HFFc6 (cell line): ENCODE measurements at regions not wholly inside any gene's neighbourhood (a gene's known extent, or its start where the extent isn't known, plus 50 kb on each side); places are given as distances from the start of the nearest gene placed in this dataset.

ENCODE experiments used
- DNase-seq: peaks from one replicate; pipeline ENCODE4 v3.0.0-alpha.2; 2018
- H3K27ac Mint-ChIP-seq: 2 replicates; pipeline ENCODE4 v1.8.0; 2020; ENCODE audit warnings: mild to moderate bottlenecking, mixed read lengths
- H3K27me3 Mint-ChIP-seq: 2 replicates; pipeline ENCODE4 v1.8.0; 2021; ENCODE audit warnings: mild to moderate bottlenecking, moderate library complexity, mixed read lengths; ENCODE audit not compliant: insufficient read depth
- H3K36me3 Mint-ChIP-seq: 2 replicates; pipeline ENCODE4 v1.8.0; 2021; ENCODE audit warnings: low read depth, mixed read lengths
- H3K4me1 Mint-ChIP-seq: 2 replicates; pipeline ENCODE4 v1.8.0; 2020; ENCODE audit warnings: low read depth, mixed read lengths
- H3K4me3 Mint-ChIP-seq: 2 replicates; pipeline ENCODE4 v1.8.0; 2020; ENCODE audit warnings: mild to moderate bottlenecking, moderate library complexity, mixed read lengths
- H3K9me3 Mint-ChIP-seq: 2 replicates; pipeline ENCODE4 v1.8.0; 2020; ENCODE audit warnings: mild to moderate bottlenecking, mixed read lengths
- CTCF ChIP-seq: fragments of 200-600 bp; sonication (generic); IDR thresholded peaks from 2 replicates; pipeline ENCODE4 v1.5.0; 2021; ENCODE audit warnings: antibody characterized with exemption, mild to moderate bottlenecking

DNA sequence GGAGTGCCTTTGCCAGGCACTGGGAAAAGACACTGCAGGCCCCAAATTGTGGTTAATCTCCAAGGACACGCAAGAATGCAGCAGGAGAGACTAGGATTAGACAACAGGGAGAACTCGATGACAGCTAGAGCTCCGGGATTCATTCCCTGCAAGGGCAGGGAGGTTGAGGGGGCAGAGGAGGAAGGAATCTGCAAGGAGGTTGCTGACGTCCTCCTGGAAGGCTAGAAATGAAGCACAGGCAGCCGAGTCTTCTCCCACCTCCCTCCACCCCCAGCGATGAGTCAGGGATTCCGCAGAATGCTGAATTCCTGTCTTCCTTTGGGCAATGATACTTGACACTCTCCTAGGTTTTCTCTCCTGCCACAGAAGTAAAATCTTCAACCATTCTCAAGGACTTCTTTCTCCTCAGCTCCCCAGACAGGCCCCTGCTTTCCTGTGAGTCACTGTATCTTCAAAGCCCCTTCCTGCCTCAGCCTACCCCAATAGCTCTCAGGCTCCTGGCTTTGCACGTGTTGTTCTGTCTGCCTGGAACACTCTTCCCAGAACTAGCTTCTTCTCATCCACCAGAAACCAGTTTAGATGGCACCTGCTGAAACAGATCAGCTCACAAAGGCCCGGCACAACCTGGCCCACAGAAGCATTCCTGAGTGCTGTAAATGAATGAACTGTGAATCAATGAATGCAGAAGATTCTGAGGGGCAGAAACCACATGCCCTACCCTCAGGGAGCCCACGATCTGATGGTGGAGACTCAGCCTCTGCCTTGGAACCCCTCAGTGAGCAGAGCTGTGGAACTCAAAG lies 85.6 kb downstream of the MRPL14 start:
- no peaks in the 10 kb centered on the region for H3K36me3 Mint-ChIP-seq
- no peaks in the 10 kb centered on the region for H3K9me3 Mint-ChIP-seq
- H3K4me1 Mint-ChIP-seq, result peaks cover 39% of the 10 kb centered on the region
- H3K27me3 Mint-ChIP-seq, result peaks cover 2% of the 10 kb centered on the region; the same call in 1 of the 2 replicates
- no peak for TF ChIP-seq CTCF
- peak; percentile 93 for DNase-seq
- H3K4me3 Mint-ChIP-seq, result peak overlapping the region; percentile 69
- H3K27ac Mint-ChIP-seq, result peak overlapping the region; percentile 96

- Mint-ChIP-seq H3K27ac (peak overlapping the region; percentile 96), H3K36me3 (no peaks in the 10 kb centered on the region), H3K27me3 (peaks cover 2% of the 10 kb centered on the region; the same call in 1 of the 2 replicates), H3K4me1 (peaks cover 48% of the 10 kb centered on the region), H3K9me3 (no peaks in the 10 kb centered on the region), H3K4me3 (no peak overlapping the region)
- DNase-seq, result no peak
- no peak for TF ChIP-seq CTCF
Measured at GRCh38 chr6:44040786-44041185, 86.5 kb downstream of the MRPL14 start.

- H3K4me1 Mint-ChIP-seq, result peaks cover 57% of the 10 kb centered on the region
- TF ChIP-seq CTCF, result no peak
- peaks cover 2% of the 10 kb centered on the region for H3K27me3 Mint-ChIP-seq
- H3K9me3 Mint-ChIP-seq, result no peaks in the 10 kb centered on the region
- no peaks in the 10 kb centered on the region for H3K36me3 Mint-ChIP-seq
- no peak for DNase-seq
- 0 out of 2 replicates have a peak overlapping the region, but pooled peaks have one; percentile 96 for H3K27ac Mint-ChIP-seq
- H3K4me3 Mint-ChIP-seq, result no peak overlapping the region
Measured at GRCh38 chr6:44039839-44040350, 87.4 kb downstream of the MRPL14 start.

DNA sequence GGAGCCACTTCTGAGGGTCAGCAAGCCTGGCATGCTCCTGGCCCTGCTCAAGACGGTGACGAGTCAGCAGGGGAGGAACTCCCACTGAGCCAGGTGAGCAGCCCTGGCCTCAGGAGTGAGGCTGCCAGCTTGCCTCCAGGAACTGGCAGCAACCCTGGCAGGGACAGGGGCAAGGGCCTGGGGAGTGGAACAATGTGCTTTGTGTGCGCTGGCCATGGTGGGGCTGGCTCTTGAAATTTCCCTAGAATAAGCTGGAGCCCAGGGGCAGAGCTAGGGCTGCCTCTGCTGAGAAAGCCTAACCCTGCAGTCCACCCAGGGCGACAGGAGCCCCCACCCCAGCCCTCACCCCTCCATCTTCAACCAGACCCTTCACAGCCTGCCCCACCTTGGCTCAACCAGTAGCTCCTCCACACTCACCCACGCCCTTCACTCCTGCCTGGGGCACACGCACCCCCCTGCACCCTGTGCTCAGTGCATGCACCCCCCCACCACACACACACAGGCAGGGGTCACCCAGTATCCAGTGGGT lies 88.0 kb downstream of the MRPL14 start:
- no peak overlapping the region for H3K27ac Mint-ChIP-seq
- DNase-seq, result no peak
- peaks cover 2% of the 10 kb centered on the region for H3K27me3 Mint-ChIP-seq
- H3K36me3 Mint-ChIP-seq, result no peaks in the 10 kb centered on the region
- no peaks in the 10 kb centered on the region for H3K9me3 Mint-ChIP-seq
- H3K4me1 Mint-ChIP-seq, result peaks cover 63% of the 10 kb centered on the region
- no peak for TF ChIP-seq CTCF
- no peak overlapping the region for H3K4me3 Mint-ChIP-seq

- Mint-ChIP-seq H3K9me3 (no peaks in the 10 kb centered on the region), H3K36me3 (no peaks in the 10 kb centered on the region), H3K4me1 (peaks cover 65% of the 10 kb centered on the region), H3K4me3 (no peak overlapping the region), H3K27ac (no peak overlapping the region), H3K27me3 (peaks cover 2% of the 10 kb centered on the region)
- TF ChIP-seq CTCF, result no peak
- DNase-seq, result no peak
Measured at GRCh38 chr6:44038543-44039065, 88.6 kb downstream of the MRPL14 start.
